ENCODE measurements at regions not wholly inside any gene's neighbourhood (a gene's known extent, or its start where the extent isn't known, plus 50 kb on each side); places are given as distances from the start of the nearest gene placed in this dataset.

- Histone ChIP-seq H2BK120ac (ENCODE audit: low read depth, low read length) (no peak overlapping the region), H4K91ac (ENCODE audit: insufficient read depth, low read depth, low read length) (no peak overlapping the region), H3K4ac (ENCODE audit: low read depth, low read length) (no peak overlapping the region), H3K27ac (ENCODE audit: insufficient read depth, low read length) (no peak overlapping the region), H3K4me2 (ENCODE audit: low read depth, low read length) (no peak overlapping the region), H2AK9ac (replicated peaks; ENCODE audit: low read depth, low read length, poor library complexity) (no peak overlapping the region), H2AFZ (replicated peaks; ENCODE audit: low read length, poor library complexity) (no peak overlapping the region), H3K4me3 (ENCODE audit: insufficient read depth, low read depth, low read length) (no peak overlapping the region), H2BK20ac (ENCODE audit: low read depth, low read length) (no peak overlapping the region), H3K4me1 (ENCODE audit: control insufficient read depth, insufficient read depth, low read length) (no peaks in the 10 kb centered on the region), H2BK15ac (ENCODE audit: low read depth, low read length) (no peak overlapping the region), H3K56ac (ENCODE audit: extremely low read depth, insufficient read depth, low read length) (no peak overlapping the region), H3K23ac (ENCODE audit: low read depth, low read length) (no peak overlapping the region), H3K14ac (replicated peaks; ENCODE audit: low read depth, low read length) (no peak overlapping the region), H4K8ac (ENCODE audit: low read depth in 2 of 2, low read length in 2 of 2) (no peak overlapping the region), H3K36me3 (ENCODE audit: control insufficient read depth, insufficient read depth, low read length) (no peaks in the 10 kb centered on the region), H3K18ac (ENCODE audit: low read depth, low read length) (no peak overlapping the region), H3K9ac (ENCODE audit: low read depth, low read length) (no peak overlapping the region), H4K20me1 (ENCODE audit: insufficient read depth, low read length) (no peaks in the 10 kb centered on the region), H4K5ac (ENCODE audit: low read depth, low read length) (no peak overlapping the region), H3K79me1 (ENCODE audit: low read depth in 1 of 2, low read length in 2 of 2) (no peaks in the 10 kb centered on the region), H3K9me3 (ENCODE audit: control insufficient read depth, insufficient read depth, low read length) (no peaks in the 10 kb centered on the region), H2BK5ac (ENCODE audit: low read depth, low read length, poor library complexity, severe bottlenecking) (no peak overlapping the region), H3K9me1 (ENCODE audit: insufficient read depth, low read length) (no peaks in the 10 kb centered on the region; the same call in 1 of the 2 replicates), H3K27me3 (ENCODE audit: control insufficient read depth, insufficient read depth, low read length) (peaks cover 43% of the 10 kb centered on the region), H2AK5ac (ENCODE audit: low read depth, low read length) (no peak overlapping the region)
- dilution Hi-C loops (cut with HindIII; ENCODE audit: low sequenced_read_pairs, unreplicated experiment) = no loop called here
- WGBS, 2 experiments (ENCODE audit: extremely low coverage in 2 of 2, insufficient read length in 1 of 2) = no CpG with 5 or more reads among the region's 4 CpGs
- DNase-seq = no peak
- TF ChIP-seq POLR2A (IDR thresholded peaks at IDR 0.05; ENCODE audit: low read depth, low read length) = no peak
- no peak for TF ChIP-seq MXI1 (IDR thresholded peaks at IDR 0.05; ENCODE audit: borderline replicate concordance, low read depth, low read length)
- TF ChIP-seq SMC3 (IDR thresholded peaks at IDR 0.05; ENCODE audit: low read depth, low read length) = no peak
- TF ChIP-seq CEBPB (IDR thresholded peaks at IDR 0.05; ENCODE audit: low read depth, low read length) = no peak
- TF ChIP-seq CTCF (conservative IDR thresholded peaks at IDR 0.05; ENCODE audit: low read depth, low read length) = no peak
- TF ChIP-seq CHD1 (IDR thresholded peaks at IDR 0.05; ENCODE audit: low read depth, low read length) = no peak
- TF ChIP-seq RAD21 (IDR thresholded peaks at IDR 0.05; ENCODE audit: low read length) = no peak
- TF ChIP-seq BHLHE40 (IDR thresholded peaks at IDR 0.05; ENCODE audit: low read depth, low read length) = no peak
- no peak for TF ChIP-seq FOS (IDR thresholded peaks at IDR 0.05; ENCODE audit: low read depth, low read length)
- no peak for TF ChIP-seq USF2 (IDR thresholded peaks at IDR 0.05; ENCODE audit: low read depth, low read length)
- in situ Hi-C loops (cut with MboI; ENCODE audit: low sequenced_read_pairs) = loop anchor here (10.0 kb wide), 1 partner anchor 193 kb away; no protein-coding TSS in a partner anchor
- CTCF ChIA-PET = no interaction called here
- no peak for ATAC-seq (ENCODE audit: low read depth)
- intact Hi-C loops (cut with micrococcal nuclease) = no loop called here
- POLR2A ChIA-PET (ENCODE audit: unreplicated experiment) = no interaction called here
- BruUV-seq (replicated peaks) = no TSS peak
These were observed 139.1 kb upstream of the FHL2 start for GRCh38 chr2:105537920-105538319.
